SKM-1 treated with dmso at 0.1 percent for 144 hours (cell line): ENCODE measurements at regions not wholly inside any gene's neighbourhood (a gene's known extent, or its start where the extent isn't known, plus 50 kb on each side); places are given as distances from the start of the nearest gene placed in this dataset.

Experiments used
- DNase-seq: peaks from one replicate; lab custom pipeline; 2025; ENCODE audit not compliant: unreplicated experiment; lab: John Stamatoyannopoulos, UW

DNA sequence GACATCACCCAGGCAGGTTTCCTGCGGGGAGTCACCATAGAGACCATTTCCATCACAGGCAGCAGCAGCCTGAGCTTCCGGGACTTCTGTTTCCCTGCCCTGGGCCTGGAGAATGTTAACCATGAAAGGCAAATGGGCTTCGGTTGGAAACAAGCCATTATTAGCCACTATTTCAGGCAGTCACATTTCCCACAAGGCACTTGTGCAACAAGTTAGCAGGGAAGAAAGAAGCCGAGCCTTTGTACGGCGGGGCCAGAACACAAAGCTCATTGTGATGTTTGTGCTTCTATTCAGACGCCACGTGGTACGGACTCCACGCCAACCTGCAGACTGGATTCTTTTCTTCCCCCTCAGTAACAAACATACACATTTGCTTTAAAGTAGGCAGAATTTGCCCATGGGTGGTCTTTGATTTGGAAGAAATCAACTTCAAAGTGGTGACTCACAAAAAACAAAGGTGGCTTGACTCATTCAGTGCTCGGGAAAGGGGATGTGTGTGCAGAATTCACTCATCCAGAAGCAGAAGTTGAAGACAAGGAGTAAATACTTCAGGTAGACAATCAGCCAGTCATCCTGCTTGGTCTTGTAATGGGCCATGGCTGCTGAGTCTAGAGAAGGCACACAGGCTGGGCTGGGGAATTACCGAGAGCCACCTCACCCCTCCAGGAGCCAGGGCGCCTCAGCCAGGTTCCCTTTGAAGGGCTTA lies 154.2 kb upstream of the PRMT8 start:
- DNase-seq: no peak

DNA sequence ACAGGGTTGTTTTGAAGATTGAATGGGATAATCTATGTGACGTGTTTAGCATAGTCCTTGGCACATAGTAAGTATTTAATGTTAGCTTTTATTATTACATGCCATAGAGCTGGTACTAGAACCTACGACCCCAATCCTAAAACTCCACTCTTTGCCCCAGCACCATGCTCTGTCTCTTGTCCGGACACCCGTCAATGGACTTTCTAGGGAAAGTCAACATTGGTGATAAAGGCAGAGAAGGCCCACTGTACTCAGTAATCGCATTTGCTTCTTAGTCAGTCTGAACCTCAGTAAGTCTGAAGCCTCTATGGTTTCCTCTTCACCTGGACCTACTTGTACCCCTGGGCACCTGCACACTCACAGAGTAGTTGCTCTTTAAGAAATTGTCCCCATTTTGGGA lies 153.1 kb upstream of the PRMT8 start:
- no peak for DNase-seq

- no peak for DNase-seq
These were observed 151.8 kb upstream of the PRMT8 start for GRCh38 chr12:3339221-3339620.

- no peak for DNase-seq
These were observed 149.4 kb upstream of the PRMT8 start for GRCh38 chr12:3341594-3341993.

DNA sequence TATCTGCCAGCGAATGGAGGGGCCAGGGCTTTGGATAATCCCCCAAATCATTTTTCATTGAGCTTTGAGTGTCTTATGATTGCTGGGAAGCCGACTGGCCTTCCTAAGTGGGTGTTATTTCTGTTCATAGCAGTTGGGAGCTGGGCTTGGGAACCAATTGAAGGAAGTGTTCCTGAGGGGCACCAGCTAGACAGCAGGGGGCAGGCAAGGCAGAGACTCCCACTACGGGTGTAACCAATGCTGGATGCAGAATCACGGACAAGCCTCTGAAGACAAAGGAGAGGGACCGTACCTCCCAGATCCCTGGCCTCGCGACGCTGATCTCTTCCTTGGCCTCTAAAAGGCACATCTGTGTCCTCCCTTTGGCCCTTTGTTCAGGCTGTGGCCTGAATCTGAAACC lies 149.0 kb upstream of the PRMT8 start:
- DNase-seq: no peak

GRCh38 chr12:3348055-3348454 lies 142.9 kb upstream of the PRMT8 start:
- no peak for DNase-seq

- DNase-seq: no peak
These were observed 140.6 kb upstream of the PRMT8 start for GRCh38 chr12:3350432-3350831.

DNA sequence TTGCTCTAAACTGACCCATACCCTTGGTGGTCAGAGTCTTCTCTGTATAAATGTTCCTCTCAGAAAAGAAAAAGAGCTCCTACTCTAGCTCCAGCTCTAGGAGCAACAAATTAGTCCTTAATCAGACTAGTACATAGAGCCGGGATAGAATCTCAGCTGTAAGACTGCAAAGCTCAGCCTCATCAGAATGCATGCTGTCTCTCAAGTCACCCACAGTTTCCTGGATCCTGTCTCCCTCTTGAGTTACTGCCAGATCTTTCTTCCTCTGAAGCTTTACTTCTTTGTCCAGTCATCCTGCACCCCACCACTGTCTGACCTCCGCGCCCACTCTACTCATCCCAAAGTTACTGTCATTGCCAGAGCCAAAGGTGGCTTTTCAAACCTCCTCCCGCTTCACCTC lies 139.3 kb upstream of the PRMT8 start:
- DNase-seq: no peak

DNA sequence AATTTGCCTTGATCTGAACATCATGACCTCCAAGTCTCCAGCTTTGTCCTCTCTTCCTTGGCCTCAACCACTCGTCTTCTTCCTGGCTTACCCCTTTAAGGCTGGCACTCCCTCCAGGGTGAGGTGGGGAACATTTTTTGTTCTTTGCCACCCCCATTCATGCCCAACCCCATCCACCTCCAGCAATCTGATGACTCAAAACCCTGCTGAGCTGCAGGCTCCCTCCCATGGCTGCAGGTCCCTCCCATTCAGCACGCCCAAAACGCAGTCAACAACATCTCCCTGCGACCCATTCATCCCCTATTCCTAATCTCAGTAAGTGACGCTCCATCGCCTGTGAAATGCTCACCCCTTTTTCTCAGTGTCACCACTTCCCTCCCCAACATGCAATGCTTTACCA lies 138.8 kb upstream of the PRMT8 start:
- DNase-seq: no peak

DNA sequence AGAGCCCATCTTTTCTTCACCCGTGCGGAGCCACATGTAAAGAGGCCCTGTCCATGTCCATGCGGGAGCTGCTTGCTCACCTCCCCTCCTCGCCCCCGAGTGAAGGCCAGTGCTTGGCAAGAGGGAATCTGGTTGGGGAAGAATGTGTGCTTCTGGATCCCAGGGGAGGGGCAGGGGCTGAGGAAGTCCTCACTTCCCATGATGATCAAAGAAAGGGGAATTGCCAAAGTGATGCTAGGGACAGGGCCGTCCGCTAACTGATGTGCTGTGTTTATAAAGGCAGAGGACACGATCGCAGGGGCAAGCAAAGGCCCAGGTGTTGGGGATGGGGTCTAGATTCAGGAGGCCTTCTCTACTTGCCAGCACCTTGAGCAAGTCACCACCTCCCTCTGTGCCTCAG lies 137.4 kb upstream of the PRMT8 start:
- no peak for DNase-seq

- no peak for DNase-seq
These were observed 136.4 kb upstream of the PRMT8 start for GRCh38 chr12:3354586-3354985.

GRCh38 chr12:3355378-3355900 lies 135.6 kb upstream of the PRMT8 start:
- no peak for DNase-seq

GRCh38 chr12:3357950-3358525 lies 133.0 kb upstream of the PRMT8 start:
- no peak for DNase-seq

DNA sequence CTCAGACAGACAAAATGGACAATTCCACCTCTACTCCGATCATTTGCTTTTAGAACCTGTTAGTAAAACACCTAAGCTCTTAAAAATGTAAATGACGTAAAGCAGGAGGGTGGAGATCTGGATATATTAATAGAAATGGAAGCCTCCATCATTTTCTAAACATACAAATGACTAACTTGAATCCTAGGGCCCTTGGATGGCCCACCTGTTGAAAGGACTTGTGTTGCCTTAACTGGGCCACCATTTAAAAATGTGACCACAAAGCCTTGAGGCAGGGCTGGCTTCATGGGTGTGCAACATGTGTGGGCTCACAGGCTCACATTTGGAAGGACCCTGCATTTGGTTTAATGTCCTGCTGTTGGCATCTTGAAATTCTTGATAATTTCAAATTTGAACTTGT lies 131.5 kb upstream of the PRMT8 start:
- no peak for DNase-seq

DNA sequence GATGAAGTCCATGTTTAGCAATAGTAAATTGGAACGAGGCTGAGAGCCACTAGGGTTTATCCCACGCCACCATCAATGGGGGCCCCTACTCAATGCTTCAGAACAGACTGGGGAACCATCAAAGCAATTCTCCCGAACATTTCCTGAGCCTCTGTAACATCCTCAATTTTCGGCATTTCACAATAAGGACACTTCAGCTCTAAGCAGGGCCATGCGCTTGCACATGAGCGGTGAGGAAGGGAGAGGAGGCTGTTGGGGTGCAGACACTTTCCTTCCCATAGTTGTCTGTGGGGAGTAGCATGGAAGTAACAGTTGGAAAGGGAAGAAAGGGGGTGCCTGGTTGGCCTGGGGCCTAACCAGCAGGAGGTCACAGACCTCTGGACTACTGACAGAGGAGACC lies 129.9 kb upstream of the PRMT8 start:
- no peak for DNase-seq

DNA sequence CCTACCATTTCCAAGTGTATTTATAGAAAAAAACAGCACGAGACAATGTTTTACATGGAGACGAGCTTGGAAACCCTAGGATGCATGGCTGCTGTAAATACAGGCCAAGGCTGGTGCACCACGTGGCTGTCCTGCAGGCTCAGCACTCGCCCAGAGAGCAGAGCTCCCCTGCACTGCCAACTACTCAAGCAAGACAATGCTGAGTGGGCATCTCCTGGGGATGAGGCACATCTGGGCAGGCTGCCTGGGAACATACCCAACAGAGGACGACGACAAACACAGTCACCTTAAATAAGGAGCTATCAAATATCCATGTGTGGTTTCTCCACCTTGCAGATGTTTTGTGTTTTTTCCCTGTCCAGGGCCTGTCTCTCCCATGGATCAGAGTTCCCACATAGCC lies 128.3 kb upstream of the PRMT8 start:
- no peak for DNase-seq

DNA sequence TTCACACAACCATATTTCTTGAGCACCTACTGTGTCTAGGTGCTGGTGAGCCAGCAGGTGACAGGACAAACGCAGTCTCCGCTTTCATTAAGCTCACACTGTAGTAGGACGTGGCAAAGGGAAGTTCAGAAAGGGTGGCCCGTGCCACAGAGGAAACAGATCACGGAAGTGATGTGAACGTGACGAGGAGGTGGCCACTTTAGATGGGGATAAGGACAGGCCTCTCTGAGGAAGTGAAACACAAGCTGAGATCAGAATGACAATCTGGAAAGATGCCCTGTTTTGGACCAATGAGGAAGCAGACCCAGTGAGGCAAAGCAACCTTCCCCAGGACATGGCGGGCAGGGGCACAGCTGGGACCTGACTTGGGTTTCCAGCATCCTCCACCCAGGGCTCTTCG lies 127.4 kb upstream of the PRMT8 start:
- DNase-seq: peak; percentile 23

GRCh38 chr12:3364226-3364625 lies 126.8 kb upstream of the PRMT8 start:
- DNase-seq: no peak

- no peak for DNase-seq
These were observed 126.1 kb upstream of the PRMT8 start for GRCh38 chr12:3364661-3365462.

GRCh38 chr12:3365463-3366411 lies 125.3 kb upstream of the PRMT8 start:
- no peak for DNase-seq
